Fibroblast of peridontal ligament (primary cell): ENCODE measurements at regions not wholly inside any gene's neighbourhood (a gene's known extent, or its start where the extent isn't known, plus 50 kb on each side); places are given as distances from the start of the nearest gene placed in this dataset.

Experiments
- DNase-seq: peaks from one replicate; pipeline ENCODE4 v3.0.0-alpha.2; 2010; ENCODE audit errors: extremely low read depth

- no peak for DNase-seq
Measured at GRCh38 chr21:35226968-35227744, 178.1 kb upstream of the RUNX1 start.

- DNase-seq = peak; percentile 68
Measured at GRCh38 chr21:35226328-35226727, 177.2 kb upstream of the RUNX1 start.

GRCh38 chr21:35225573-35225972, 176.5 kb upstream of the RUNX1 start:
- no peak for DNase-seq

GRCh38 chr21:35223480-35224156, 174.5 kb upstream of the RUNX1 start:
- DNase-seq = no peak

GRCh38 chr21:35222541-35222941, 173.4 kb upstream of the RUNX1 start:
- DNase-seq = no peak

GRCh38 chr21:35222021-35222420, 172.9 kb upstream of the RUNX1 start:
- no peak for DNase-seq

- no peak for DNase-seq
Measured at GRCh38 chr21:35220301-35220700, 171.2 kb upstream of the RUNX1 start.

GRCh38 chr21:35219719-35220118, 170.6 kb upstream of the RUNX1 start:
- no peak for DNase-seq

GRCh38 chr21:35219291-35219690, 170.2 kb upstream of the RUNX1 start:
- DNase-seq = no peak

- DNase-seq = no peak
Measured at GRCh38 chr21:35217504-35218060, 168.5 kb upstream of the RUNX1 start.

GRCh38 chr21:35216996-35217395, 167.9 kb upstream of the RUNX1 start:
- no peak for DNase-seq

GRCh38 chr21:35215870-35216269, 166.8 kb upstream of the RUNX1 start:
- DNase-seq = no peak

GRCh38 chr21:35212393-35213127, 163.5 kb upstream of the RUNX1 start:
- peak; percentile 25 for DNase-seq

- peak; percentile 57 for DNase-seq
Measured at GRCh38 chr21:35211782-35212181, 162.7 kb upstream of the RUNX1 start.

- DNase-seq = no peak
Measured at GRCh38 chr21:35210093-35210492, 161.0 kb upstream of the RUNX1 start.

GRCh38 chr21:35208810-35209517, 159.9 kb upstream of the RUNX1 start:
- peak; percentile 78 for DNase-seq

GRCh38 chr21:35208104-35208503, 159.0 kb upstream of the RUNX1 start:
- no peak for DNase-seq

GRCh38 chr21:35207322-35207721, 158.2 kb upstream of the RUNX1 start:
- no peak for DNase-seq

- DNase-seq = no peak
Measured at GRCh38 chr21:35206141-35207125, 157.3 kb upstream of the RUNX1 start.

- peak; percentile 93 for DNase-seq
Measured at GRCh38 chr21:35204850-35205541, 155.9 kb upstream of the RUNX1 start.
